ENCODE measurements at regions not wholly inside any gene's neighbourhood (a gene's known extent, or its start where the extent isn't known, plus 50 kb on each side); places are given as distances from the start of the nearest gene placed in this dataset.

- DNase-seq (ENCODE audit: low read depth), result no peak
- H3K4me3 ChIP-seq (ENCODE audit: low read depth, low read length), result no peak overlapping the region
- TF ChIP-seq CTCF (IDR thresholded peaks at IDR 0.05; ENCODE audit: insufficient read depth, low read depth, low read length), result no peak
Measured at GRCh38 chr5:158561562-158562190, 538.0 kb downstream of the EBF1 start.

DNA sequence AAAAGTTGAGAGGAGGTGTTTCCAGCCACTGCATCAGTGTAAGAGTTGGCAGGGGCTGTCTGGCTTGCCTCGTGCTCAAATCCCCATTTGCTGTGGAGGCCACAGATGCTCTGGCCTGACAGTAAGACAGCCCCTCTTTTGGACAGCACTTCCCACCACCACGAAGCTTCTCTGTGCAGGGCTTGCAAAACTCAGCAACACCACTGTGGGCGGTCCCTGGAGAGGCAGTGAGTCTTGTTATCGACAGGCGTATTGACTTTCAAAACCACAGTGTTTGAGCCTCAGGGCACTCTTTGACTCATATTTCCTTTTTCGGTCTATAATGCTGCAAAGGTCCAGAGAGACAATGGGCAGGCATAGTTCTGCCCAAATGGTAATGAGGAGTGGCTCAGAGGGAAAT lies 539.5 kb downstream of the EBF1 start:
- no peak for TF ChIP-seq CTCF (IDR thresholded peaks at IDR 0.05; ENCODE audit: insufficient read depth, low read depth, low read length)
- H3K4me3 ChIP-seq (ENCODE audit: low read depth, low read length), result no peak overlapping the region
- DNase-seq (ENCODE audit: low read depth), result no peak

- no peak for DNase-seq (ENCODE audit: low read depth)
- no peak for TF ChIP-seq CTCF (IDR thresholded peaks at IDR 0.05; ENCODE audit: insufficient read depth, low read depth, low read length)
- no peak overlapping the region for H3K4me3 ChIP-seq (ENCODE audit: low read depth, low read length)
Measured at GRCh38 chr5:158559643-158560042, 540.1 kb downstream of the EBF1 start.

DNA sequence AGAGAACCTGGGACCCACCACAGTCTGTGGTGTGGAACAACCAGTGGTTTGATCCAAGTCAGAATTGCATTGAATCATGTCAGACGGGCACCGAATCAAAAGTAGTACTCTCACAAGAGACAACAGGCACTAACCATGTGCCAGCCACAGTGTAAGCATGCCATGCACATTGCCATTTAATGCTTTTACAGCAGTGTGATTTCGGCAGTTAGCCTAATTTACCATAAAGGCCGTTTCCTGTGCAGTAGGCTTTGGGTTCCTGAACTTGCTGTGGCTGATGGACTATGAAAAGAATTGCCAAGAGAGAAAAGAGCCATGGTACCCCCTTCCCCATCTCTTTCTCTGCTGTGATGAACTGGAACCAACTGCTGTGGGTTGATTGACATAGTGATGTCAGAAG lies 540.6 kb downstream of the EBF1 start:
- H3K4me3 ChIP-seq (ENCODE audit: low read depth, low read length), result no peak overlapping the region
- TF ChIP-seq CTCF (IDR thresholded peaks at IDR 0.05; ENCODE audit: insufficient read depth, low read depth, low read length), result no peak
- DNase-seq (ENCODE audit: low read depth), result no peak

GRCh38 chr5:158553962-158554336 lies 545.8 kb downstream of the EBF1 start:
- DNase-seq (ENCODE audit: low read depth), result no peak
- H3K4me3 ChIP-seq (ENCODE audit: low read depth, low read length), result no peak overlapping the region
- TF ChIP-seq CTCF (IDR thresholded peaks at IDR 0.05; ENCODE audit: insufficient read depth, low read depth, low read length), result no peak

DNA sequence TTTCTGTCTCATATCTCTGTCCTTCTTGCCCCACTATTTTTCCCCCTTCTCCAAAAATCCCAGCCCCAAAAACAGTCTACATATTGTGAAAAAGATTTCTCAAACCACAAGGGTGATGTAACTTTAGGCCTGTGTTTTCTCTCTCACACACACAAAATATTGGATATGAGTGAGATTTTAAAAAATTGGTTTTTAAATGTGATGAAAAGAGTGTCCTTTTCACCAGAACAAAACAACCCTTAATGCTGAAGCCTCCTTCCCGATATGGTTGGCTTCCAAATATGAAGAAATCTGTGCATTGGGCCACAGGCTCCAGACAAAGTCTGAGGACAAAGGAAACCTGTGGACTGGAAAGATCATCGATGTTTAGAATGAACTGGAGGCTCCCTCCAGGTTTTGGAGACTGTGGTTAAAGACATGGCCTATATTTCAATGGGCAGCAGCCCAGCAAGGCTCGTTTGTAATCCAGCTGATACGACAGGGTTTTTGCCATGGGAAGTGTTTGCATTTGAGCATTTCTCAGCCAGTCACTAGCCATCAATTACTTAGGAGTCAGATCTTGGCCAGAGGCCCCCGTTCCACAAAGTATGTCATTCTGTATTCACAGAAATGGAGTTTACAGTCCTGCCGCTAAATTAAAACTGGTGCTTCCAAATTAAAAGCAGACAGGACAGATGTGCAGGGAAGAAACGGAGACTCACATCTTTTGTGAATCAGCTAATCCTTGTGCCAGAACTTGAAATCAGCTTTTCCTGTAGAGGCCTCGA lies 546.3 kb downstream of the EBF1 start:
- peak; percentile 1 for DNase-seq (ENCODE audit: low read depth)
- H3K4me3 ChIP-seq (ENCODE audit: low read depth, low read length), result no peak overlapping the region
- no peak for TF ChIP-seq CTCF (IDR thresholded peaks at IDR 0.05; ENCODE audit: insufficient read depth, low read depth, low read length)
